Loucy (cell line): ENCODE measurements at regions not wholly inside any gene's neighbourhood (a gene's known extent, or its start where the extent isn't known, plus 50 kb on each side); places are given as distances from the start of the nearest gene placed in this dataset.
"Not testable (repeated sequence)": the region's sequence is repeated elsewhere in the genome, so short reads cannot be mapped to it uniquely, and the experiment has no call there.

Experiments
- H2AFZ ChIP-seq: fragments of 200-600 bp; sonication (generic); 2 replicates; pipeline ENCODE4 v1.6.0; 2016; ENCODE audit warnings: antibody characterized with exemption, mild to moderate bottlenecking, low read length, moderate library complexity
- H3F3A ChIP-seq: fragments of 200-600 bp; 2 replicates; pipeline ENCODE4 v1.6.0; 2016; ENCODE audit warnings: antibody characterized with exemption, low read depth, mild to moderate bottlenecking
- H3K27me3 ChIP-seq: fragments of 200-600 bp; sonication (generic); 2 replicates; pipeline ENCODE4 v1.6.1; 2014; ENCODE audit warnings: low read length, mild to moderate bottlenecking; ENCODE audit not compliant: insufficient read depth, poor library complexity, severe bottlenecking
- H3K36me3 ChIP-seq: fragments of 200-600 bp; sonication (generic); 2 replicates; pipeline ENCODE4 v1.6.1; 2016; ENCODE audit warnings: low read length; ENCODE audit not compliant: insufficient read depth
- H3K4me1 ChIP-seq: fragments of 200-600 bp; sonication (generic); 2 replicates; pipeline ENCODE4 v1.5.1; 2014; ENCODE audit warnings: low read length, mild to moderate bottlenecking; ENCODE audit not compliant: insufficient read depth, poor library complexity, severe bottlenecking
- H3K4me2 ChIP-seq: fragments of 200-600 bp; sonication (generic); 2 replicates; pipeline ENCODE4 v1.6.0; 2014; ENCODE audit warnings: antibody characterized with exemption, low read length, low read depth, mild to moderate bottlenecking; ENCODE audit not compliant: poor library complexity, severe bottlenecking
- H3K4me3 ChIP-seq: fragments of 200-600 bp; sonication (generic); 2 replicates; pipeline ENCODE4 v1.5.1; 2014; ENCODE audit warnings: low read length, mild to moderate bottlenecking, mixed read lengths; ENCODE audit not compliant: poor library complexity, severe bottlenecking
- H3K79me2 ChIP-seq: fragments of 200-600 bp; sonication (generic); 2 replicates; pipeline ENCODE4 v1.6.1; 2014; ENCODE audit warnings: low read length; ENCODE audit not compliant: insufficient read depth
- H3K9ac ChIP-seq: fragments of 200-600 bp; sonication (generic); 2 replicates; pipeline ENCODE4 v1.6.0; 2014; ENCODE audit warnings: mild to moderate bottlenecking, low read depth, low read length, moderate library complexity; ENCODE audit not compliant: poor library complexity, severe bottlenecking
- H3K9me2 ChIP-seq: fragments of 200-600 bp; sonication (generic); replicated peaks from 2 replicates; pipeline ENCODE4 v1.6.1; 2016; ENCODE audit warnings: low read depth, low read length, mixed read lengths
- H3K9me3 ChIP-seq: fragments of 200-600 bp; sonication (generic); 2 replicates; pipeline ENCODE4 v1.6.1; 2014; ENCODE audit warnings: mild to moderate bottlenecking, antibody characterized with exemption, low read length, low read depth; ENCODE audit not compliant: insufficient read depth
- H4K20me1 ChIP-seq: fragments of 200-600 bp; sonication (generic); 2 replicates; pipeline ENCODE4 v1.6.0; 2014; ENCODE audit warnings: antibody characterized with exemption, low read length, mild to moderate bottlenecking; ENCODE audit not compliant: insufficient read depth, poor library complexity, severe bottlenecking
- CTCF ChIP-seq: fragments of 200-600 bp; sonication (generic); conservative IDR thresholded peaks from 2 replicates; pipeline ENCODE4 v1.5.1; 2014; ENCODE audit warnings: mild to moderate bottlenecking, antibody characterized with exemption, low read length
- EZH2phosphoT487 ChIP-seq: fragments of 200-600 bp; IDR thresholded peaks from 2 replicates; pipeline ENCODE4 v1.6.1; 2018; ENCODE audit warnings: antibody characterized with exemption, mild to moderate bottlenecking, moderate library complexity, borderline replicate concordance

- no peaks in the 10 kb centered on the region for H3K9me3 ChIP-seq
- no peaks in the 10 kb centered on the region for H4K20me1 ChIP-seq
- no peak overlapping the region for H3K9ac ChIP-seq
- no peaks in the 10 kb centered on the region for H3K36me3 ChIP-seq
- no peaks in the 10 kb centered on the region for H3K27me3 ChIP-seq
- H3K4me3 ChIP-seq = no peak overlapping the region
- H3K79me2 ChIP-seq = no peaks in the 10 kb centered on the region
- no peak overlapping the region for H3K4me2 ChIP-seq
- no peaks in the 10 kb centered on the region for H3K9me2 ChIP-seq
- no peaks in the 10 kb centered on the region for H3K4me1 ChIP-seq
- no peak for TF ChIP-seq EZH2phosphoT487
- H2AFZ ChIP-seq = no peak overlapping the region
- H3F3A ChIP-seq = no peaks in the 10 kb centered on the region
Observed at GRCh38 chr6:102936959-102937358, 1543.5 kb downstream of the GRIK2 start.

DNA sequence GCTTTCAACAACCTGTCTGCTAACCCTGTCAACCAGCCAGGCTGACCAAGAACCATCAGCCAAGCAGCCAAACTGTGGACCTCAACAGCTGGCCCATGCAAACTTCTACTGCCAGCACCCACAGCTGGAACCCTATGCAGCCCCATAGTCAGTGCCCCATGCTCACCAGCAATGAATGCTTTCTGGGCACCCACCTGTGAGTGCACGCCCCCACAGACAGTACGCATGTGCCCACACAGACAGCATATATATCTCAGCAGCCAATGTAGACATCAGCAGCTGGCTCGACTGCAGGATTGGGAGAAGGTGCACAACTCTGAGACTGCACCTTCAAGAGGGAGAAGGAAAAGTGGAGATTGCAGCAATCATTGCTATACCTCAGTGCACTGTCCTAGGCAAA, 1534.6 kb downstream of the GRIK2 start:
- H3K9me2 ChIP-seq = no peaks in the 10 kb centered on the region
- TF ChIP-seq CTCF = no peak
- TF ChIP-seq EZH2phosphoT487 = no peak

GRCh38 chr6:102918161-102918560, 1524.7 kb downstream of the GRIK2 start:
- TF ChIP-seq CTCF (no peak), EZH2phosphoT487 (no peak)
- Histone ChIP-seq H3K79me2 (no peaks in the 10 kb centered on the region), H2AFZ (no peak overlapping the region), H3K27me3 (no peaks in the 10 kb centered on the region), H3K9me3 (no peaks in the 10 kb centered on the region), H3K36me3 (no peaks in the 10 kb centered on the region), H3F3A (no peaks in the 10 kb centered on the region), H3K4me2 (no peak overlapping the region), H3K9me2 (no peaks in the 10 kb centered on the region), H3K4me3 (no peak overlapping the region), H3K9ac (no peak overlapping the region), H4K20me1 (no peaks in the 10 kb centered on the region), H3K4me1 (no peaks in the 10 kb centered on the region)

More for the DNA sequence above, 1534.6 kb downstream of the GRIK2 start:
- Histone ChIP-seq H3K4me3 (no peak overlapping the region), H4K20me1 (no peaks in the 10 kb centered on the region), H3K27me3 (no peaks in the 10 kb centered on the region), H3K4me1 (no peaks in the 10 kb centered on the region), H3K4me2 (no peak overlapping the region), H3K9ac (no peak overlapping the region), H3K36me3 (no peaks in the 10 kb centered on the region), H3K79me2 (no peaks in the 10 kb centered on the region), H3K9me3 (no peaks in the 10 kb centered on the region), H3F3A (no peaks in the 10 kb centered on the region), H2AFZ (no peak overlapping the region)

- Histone ChIP-seq H3K9me3 (no peaks in the 10 kb centered on the region), H3K4me2 (no peak overlapping the region), H4K20me1 (no peaks in the 10 kb centered on the region), H3F3A (no peaks in the 10 kb centered on the region), H3K9ac (no peak overlapping the region), H3K9me2 (no peaks in the 10 kb centered on the region), H3K27me3 (no peaks in the 10 kb centered on the region), H3K4me1 (no peaks in the 10 kb centered on the region), H3K79me2 (no peaks in the 10 kb centered on the region), H2AFZ (no peak overlapping the region), H3K36me3 (no peaks in the 10 kb centered on the region), H3K4me3 (no peak overlapping the region)
- TF ChIP-seq CTCF = no peak
- TF ChIP-seq EZH2phosphoT487 = no peak
Observed at GRCh38 chr6:102911571-102911970, 1518.1 kb downstream of the GRIK2 start.

- H3K36me3 ChIP-seq, H4K20me1 ChIP-seq, H3K4me2 ChIP-seq, H3K9me3 ChIP-seq, H3F3A ChIP-seq, H3K9me2 ChIP-seq, H3K27me3 ChIP-seq, H3K4me3 ChIP-seq, H3K4me1 ChIP-seq, H3K79me2 ChIP-seq, H2AFZ ChIP-seq, H3K9ac ChIP-seq: not testable (repeated sequence)
Observed at GRCh38 chr6:102910701-102911139, 1517.2 kb downstream of the GRIK2 start.
